Skeletal muscle cell (primary cell): ENCODE measurements at regions not wholly inside any gene's neighbourhood (a gene's known extent, or its start where the extent isn't known, plus 50 kb on each side); places are given as distances from the start of the nearest gene placed in this dataset.

ENCODE experiments used
- DNase-seq: peaks from one replicate; pipeline ENCODE4 v3.0.0-alpha.2; 2010; ENCODE audit warnings: low read depth
- H3K4me3 ChIP-seq: 2 replicates; pipeline ENCODE4 v1.5.1; 2011; ENCODE audit warnings: low read depth, mild to moderate bottlenecking, control low read depth, low read length, moderate library complexity

GRCh38 chr6:29884261-29884660, 56.6 kb downstream of the HLA-G start:
- DNase-seq, result no peak
- no peak overlapping the region for H3K4me3 ChIP-seq

- H3K4me3 ChIP-seq, result no peak overlapping the region
- DNase-seq, result no peak
Measured at GRCh38 chr6:29886701-29887100, 55.6 kb upstream of the HLA-A start.

GRCh38 chr6:29887330-29887818, 55.0 kb upstream of the HLA-A start:
- peak overlapping the region; percentile 51 for H3K4me3 ChIP-seq
- DNase-seq, result no peak

GRCh38 chr6:29887819-29888776, 54.2 kb upstream of the HLA-A start:
- peak overlapping the region; percentile 51 for H3K4me3 ChIP-seq
- DNase-seq, result no peak
